Activated CD4-positive, alpha-beta memory T cell treated with anti-CD3 and anti-CD28 coated beads for 36 hours (primary cell): ENCODE measurements at regions not wholly inside any gene's neighbourhood (a gene's known extent, or its start where the extent isn't known, plus 50 kb on each side); places are given as distances from the start of the nearest gene placed in this dataset.

ENCODE experiments used
- CTCF ChIA-PET: fragments of 350-600 bp; sonication (Branson Sonifier 250); formaldehyde crosslinking; loops from one replicate; lab custom pipeline; 2021; ENCODE audit warnings: antibody characterized with exemption, inconsistent platforms; lab: Charles Lee
- POLR2A ChIA-PET: fragments of 350-600 bp; sonication (Branson Sonifier 250); formaldehyde crosslinking; loops from one replicate; lab custom pipeline; 2021; ENCODE audit warnings: antibody characterized with exemption; lab: Charles Lee
- DNase-seq: peaks from one replicate; pipeline ENCODE4 v3.0.0-alpha.2; 2020
- H3K27ac Mint-ChIP-seq: one replicate; pipeline ENCODE4 v1.8.0; 2021; ENCODE audit warnings: mixed read lengths
- H3K27me3 Mint-ChIP-seq: one replicate; pipeline ENCODE4 v1.8.0; 2021; ENCODE audit warnings: mixed read lengths
- H3K36me3 Mint-ChIP-seq: one replicate; pipeline ENCODE4 v1.8.0; 2021; ENCODE audit warnings: mixed read lengths
- H3K4me1 Mint-ChIP-seq: one replicate; pipeline ENCODE4 v1.8.0; 2021; ENCODE audit warnings: low read depth, mixed read lengths
- H3K4me3 Mint-ChIP-seq: one replicate; pipeline ENCODE4 v1.8.0; 2021; ENCODE audit warnings: mild to moderate bottlenecking, mixed read lengths
- H3K9me3 Mint-ChIP-seq: one replicate; pipeline ENCODE4 v1.8.0; 2021; ENCODE audit warnings: mixed read lengths
- intact Hi-C: fragments of 100-400 bp; cut with micrococcal nuclease; formaldehyde crosslinking; loops from one replicate; pipeline ENCODE4 v1.15.1; 2023

DNA sequence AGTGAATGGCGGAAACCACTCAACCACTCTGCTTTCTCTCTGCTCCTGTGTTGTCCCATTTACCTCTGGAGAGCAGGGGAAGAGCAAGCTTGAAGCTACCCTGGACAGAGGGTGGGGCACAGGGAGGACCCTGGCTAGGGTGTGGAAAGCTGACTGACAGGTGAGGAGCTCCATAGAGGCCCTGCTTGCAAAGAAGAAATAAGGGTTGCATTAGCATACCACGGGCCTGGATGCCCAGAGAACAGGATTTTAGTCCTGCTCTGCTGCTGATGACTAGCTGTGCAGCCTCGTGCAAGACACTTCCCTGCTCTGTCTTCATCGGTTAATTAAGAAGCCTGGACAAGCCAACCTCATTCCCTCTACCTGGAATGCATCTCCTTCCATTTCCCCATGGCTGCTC, 135.0 kb downstream of the BUD13 start:
- Mint-ChIP-seq H3K27me3 (peaks cover 5% of the 10 kb centered on the region), H3K36me3 (no peaks in the 10 kb centered on the region), H3K27ac (no peak overlapping the region), H3K4me1 (no peaks in the 10 kb centered on the region), H3K4me3 (no peak overlapping the region), H3K9me3 (no peaks in the 10 kb centered on the region)
- ChIA-PET CTCF (no interaction called here), POLR2A (no interaction called here)
- no peak for DNase-seq
- intact Hi-C loops: no loop called here

GRCh38 chr11:116636341-116636929, 136.4 kb downstream of the BUD13 start:
- no peak for DNase-seq
- H3K36me3 Mint-ChIP-seq: no peaks in the 10 kb centered on the region
- POLR2A ChIA-PET: interaction anchor here (0.6 kb wide), 1 partner anchor 75 kb away, joined by 3 read pairs; no protein-coding TSS in a partner anchor
- H3K9me3 Mint-ChIP-seq: no peaks in the 10 kb centered on the region
- CTCF ChIA-PET: interaction anchor here (0.8 kb wide), 1 partner anchor 24 kb away, joined by 3 read pairs; no protein-coding TSS in a partner anchor
- no peaks in the 10 kb centered on the region for H3K4me1 Mint-ChIP-seq
- no peak overlapping the region for H3K27ac Mint-ChIP-seq
- intact Hi-C loops: no loop called here
- H3K4me3 Mint-ChIP-seq: no peak overlapping the region
- H3K27me3 Mint-ChIP-seq: peaks cover 7% of the 10 kb centered on the region

DNA sequence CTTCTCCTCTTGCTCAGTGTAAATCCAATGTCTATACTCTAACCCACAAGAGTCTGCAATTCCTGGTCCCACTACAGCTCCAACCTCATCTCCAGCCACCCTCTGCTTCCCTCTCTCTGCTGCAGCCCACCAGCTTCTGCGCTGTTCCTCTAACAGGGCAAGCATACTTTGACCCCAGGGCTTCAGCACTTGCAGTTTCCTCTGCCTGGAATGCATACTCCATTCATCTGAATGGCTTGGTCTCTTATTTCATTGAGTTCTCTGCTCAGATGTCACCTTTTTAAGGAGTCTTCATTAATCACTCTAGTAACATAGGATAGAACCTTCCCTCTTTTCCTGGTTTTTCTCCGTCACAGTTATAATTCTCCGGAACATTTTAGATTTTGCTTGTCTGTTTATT, 141.6 kb downstream of the BUD13 start:
- ChIA-PET POLR2A (no interaction called here), CTCF (no interaction called here)
- Mint-ChIP-seq H3K27me3 (peaks cover 7% of the 10 kb centered on the region), H3K27ac (no peak overlapping the region), H3K4me3 (no peak overlapping the region), H3K36me3 (no peaks in the 10 kb centered on the region), H3K9me3 (peaks cover 2% of the 10 kb centered on the region), H3K4me1 (no peaks in the 10 kb centered on the region)
- DNase-seq: no peak
- intact Hi-C loops: no loop called here

DNA sequence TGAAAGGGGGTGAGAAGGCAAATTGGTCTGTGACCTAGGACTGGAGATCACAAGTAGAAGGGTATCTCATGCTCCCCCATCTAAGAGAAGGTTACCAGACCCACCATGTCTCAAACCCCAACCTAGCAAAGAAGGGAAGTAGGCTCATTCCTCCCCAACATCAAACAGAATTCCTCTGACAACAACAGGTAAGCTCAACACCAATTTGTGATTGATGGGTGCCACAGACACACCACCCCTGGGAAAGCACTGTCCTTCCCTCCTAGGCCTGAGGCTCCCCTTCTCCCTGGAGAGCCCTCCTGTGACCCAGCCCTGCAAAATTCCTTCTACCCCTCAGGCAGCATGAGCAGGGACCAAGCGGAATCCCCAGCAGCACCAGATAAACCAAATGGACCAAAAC, 154.3 kb downstream of the BUD13 start:
- no peak for DNase-seq
- no peak overlapping the region for H3K4me3 Mint-ChIP-seq
- no peaks in the 10 kb centered on the region for H3K36me3 Mint-ChIP-seq
- ChIA-PET CTCF (no interaction called here), POLR2A (no interaction called here)
- H3K27me3 Mint-ChIP-seq: peaks cover 10% of the 10 kb centered on the region
- intact Hi-C loops: no loop called here
- H3K4me1 Mint-ChIP-seq: no peaks in the 10 kb centered on the region
- H3K9me3 Mint-ChIP-seq: no peaks in the 10 kb centered on the region
- H3K27ac Mint-ChIP-seq: no peak overlapping the region

DNA sequence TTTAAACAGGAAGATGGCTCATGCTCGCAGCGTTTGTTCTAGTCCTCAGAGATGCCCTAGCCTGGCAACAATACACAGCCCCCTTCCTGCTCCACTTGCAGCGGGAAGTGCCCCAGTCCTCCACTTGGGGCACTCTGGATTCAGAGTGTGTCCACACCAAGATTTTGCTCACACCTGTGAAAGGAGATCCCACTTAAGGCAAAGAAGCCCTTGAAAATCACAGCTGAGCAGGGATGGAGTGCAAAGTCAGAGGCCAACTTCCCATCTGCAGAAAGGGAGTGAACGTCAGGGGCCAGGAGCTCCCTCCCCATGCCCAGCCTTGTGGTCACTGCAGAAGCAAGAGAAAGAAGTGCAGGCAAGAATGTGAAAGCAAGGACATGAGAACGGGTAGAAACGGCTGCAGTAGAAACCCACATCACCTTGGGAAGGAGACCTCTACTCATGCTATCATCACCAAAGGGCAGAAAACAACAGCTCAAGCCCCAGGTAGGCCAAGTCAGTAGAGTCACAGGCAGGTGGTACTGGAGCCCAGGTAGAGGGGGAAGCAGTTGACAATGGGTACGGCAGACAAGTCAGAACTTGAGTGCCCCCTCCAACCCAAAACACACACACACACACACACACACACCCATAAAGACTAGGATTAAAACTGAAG, 157.4 kb downstream of the BUD13 start:
- POLR2A ChIA-PET: no interaction called here
- DNase-seq: no peak
- Mint-ChIP-seq H3K27me3 (peaks cover 13% of the 10 kb centered on the region), H3K4me1 (no peaks in the 10 kb centered on the region), H3K36me3 (no peaks in the 10 kb centered on the region), H3K27ac (no peak overlapping the region), H3K4me3 (no peak overlapping the region), H3K9me3 (no peaks in the 10 kb centered on the region)
- CTCF ChIA-PET: no interaction called here
- intact Hi-C loops: no loop called here

GRCh38 chr11:116614306-116615210, 158.2 kb downstream of the BUD13 start:
- Mint-ChIP-seq H3K4me3 (no peak overlapping the region), H3K27ac (no peak overlapping the region), H3K36me3 (no peaks in the 10 kb centered on the region), H3K27me3 (peaks cover 13% of the 10 kb centered on the region), H3K9me3 (no peaks in the 10 kb centered on the region), H3K4me1 (no peaks in the 10 kb centered on the region)
- ChIA-PET POLR2A (no interaction called here), CTCF (no interaction called here)
- no peak for DNase-seq
- intact Hi-C loops: no loop called here

GRCh38 chr11:116613206-116613875, 159.4 kb downstream of the BUD13 start:
- ChIA-PET POLR2A (no interaction called here), CTCF (interaction anchor here (1.6 kb wide), 1 partner anchor 23 kb away, joined by 3 read pairs; no protein-coding TSS in a partner anchor)
- H3K27me3 Mint-ChIP-seq: peaks cover 13% of the 10 kb centered on the region
- no peak overlapping the region for H3K27ac Mint-ChIP-seq
- intact Hi-C loops: no loop called here
- H3K4me3 Mint-ChIP-seq: no peak overlapping the region
- no peaks in the 10 kb centered on the region for H3K4me1 Mint-ChIP-seq
- DNase-seq: no peak
- H3K36me3 Mint-ChIP-seq: no peaks in the 10 kb centered on the region
- no peaks in the 10 kb centered on the region for H3K9me3 Mint-ChIP-seq

GRCh38 chr11:116611998-116612620, 160.7 kb downstream of the BUD13 start:
- Mint-ChIP-seq H3K4me1 (no peaks in the 10 kb centered on the region), H3K27ac (no peak overlapping the region), H3K36me3 (no peaks in the 10 kb centered on the region), H3K9me3 (no peaks in the 10 kb centered on the region), H3K27me3 (peaks cover 13% of the 10 kb centered on the region), H3K4me3 (no peak overlapping the region)
- ChIA-PET CTCF (interaction anchor here (1.6 kb wide), 1 partner anchor 24 kb away, joined by 3 read pairs; no protein-coding TSS in a partner anchor), POLR2A (no interaction called here)
- no peak for DNase-seq
- intact Hi-C loops: no loop called here

DNA sequence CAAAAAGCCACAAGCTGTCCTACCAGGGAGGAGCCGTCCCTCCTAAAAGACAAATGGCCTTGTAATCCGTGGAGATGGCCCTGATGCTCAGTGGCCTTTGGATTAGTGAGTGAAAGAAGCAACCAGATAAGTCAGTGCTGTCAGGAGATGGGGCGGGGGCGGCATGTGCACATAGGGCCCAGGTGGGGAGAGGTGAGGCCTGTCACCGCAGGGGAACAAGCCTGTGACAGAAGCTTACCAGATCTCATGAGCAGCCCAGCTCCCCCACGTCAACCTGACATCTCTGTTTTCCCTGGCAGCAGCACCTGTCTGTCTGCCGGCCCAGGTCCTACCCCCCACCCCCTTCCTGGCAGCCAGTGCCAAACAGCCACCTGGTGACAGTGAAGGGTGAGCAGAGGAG, 162.6 kb downstream of the BUD13 start:
- intact Hi-C loops: no loop called here
- Mint-ChIP-seq H3K27ac (no peak overlapping the region), H3K4me1 (no peaks in the 10 kb centered on the region), H3K9me3 (no peaks in the 10 kb centered on the region), H3K4me3 (no peak overlapping the region), H3K36me3 (no peaks in the 10 kb centered on the region), H3K27me3 (peaks cover 17% of the 10 kb centered on the region)
- POLR2A ChIA-PET: no interaction called here
- CTCF ChIA-PET: interaction anchor here (0.6 kb wide), 1 partner anchor 160 kb away, joined by 3 read pairs; no protein-coding TSS in a partner anchor
- DNase-seq: no peak

DNA sequence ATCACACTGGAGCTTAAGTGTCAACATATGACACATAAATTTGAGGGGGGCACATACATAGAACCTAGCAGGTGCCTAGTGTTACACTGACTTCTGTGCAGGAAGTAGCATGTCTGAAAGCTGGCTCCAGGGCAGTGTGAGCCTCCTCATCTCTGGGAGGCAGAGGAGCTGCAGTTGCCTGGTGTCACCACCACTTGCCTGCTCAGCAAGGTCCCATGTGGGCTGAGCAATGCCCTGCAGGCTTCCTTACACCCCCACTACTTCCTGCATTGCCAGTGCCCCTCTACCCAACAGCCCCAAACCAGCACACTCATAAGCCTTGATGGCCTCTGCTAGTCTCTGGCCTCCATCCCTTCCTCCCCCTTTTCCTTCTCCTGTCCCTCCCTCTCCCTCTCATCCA, 165.8 kb downstream of the BUD13 start:
- POLR2A ChIA-PET: no interaction called here
- Mint-ChIP-seq H3K9me3 (no peaks in the 10 kb centered on the region), H3K27ac (no peak overlapping the region), H3K36me3 (no peaks in the 10 kb centered on the region), H3K4me1 (no peaks in the 10 kb centered on the region), H3K27me3 (peaks cover 14% of the 10 kb centered on the region), H3K4me3 (no peak overlapping the region)
- DNase-seq: no peak
- intact Hi-C loops: no loop called here
- CTCF ChIA-PET: no interaction called here

- Mint-ChIP-seq H3K9me3 (no peaks in the 10 kb centered on the region), H3K36me3 (no peaks in the 10 kb centered on the region), H3K27me3 (peaks cover 6% of the 10 kb centered on the region), H3K4me1 (no peaks in the 10 kb centered on the region), H3K27ac (no peak overlapping the region), H3K4me3 (no peak overlapping the region)
- intact Hi-C loops: no loop called here
- DNase-seq: peak; percentile 54
- CTCF ChIA-PET: interaction anchor here (1.5 kb wide), 1 partner anchor 53 kb away, joined by 3 read pairs; no protein-coding TSS in a partner anchor
- POLR2A ChIA-PET: no interaction called here
Measured at GRCh38 chr11:116605543-116606459, 167.0 kb downstream of the BUD13 start.
